ENCODE measurements at regions not wholly inside any gene's neighbourhood (a gene's known extent, or its start where the extent isn't known, plus 50 kb on each side); places are given as distances from the start of the nearest gene placed in this dataset.

DNA sequence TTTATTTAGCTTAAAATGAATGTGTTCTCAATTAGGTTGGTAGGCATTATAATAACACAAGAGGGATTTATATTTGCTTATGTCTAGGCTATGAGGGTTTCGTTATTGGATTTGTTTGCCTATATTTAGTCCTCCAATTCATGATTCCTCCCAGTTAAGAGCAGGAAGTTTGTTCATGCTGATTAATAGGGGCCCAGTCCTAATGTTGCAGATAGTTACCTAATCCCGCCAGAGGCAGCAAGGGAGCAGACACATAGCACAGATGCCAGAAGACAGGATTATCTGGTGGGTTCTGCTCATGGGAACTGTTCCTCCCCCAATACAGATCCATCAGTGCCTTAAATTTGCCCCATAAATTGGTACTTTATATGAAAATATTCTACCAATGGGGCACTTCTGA lies 100.8 kb upstream of the TLE4 start:
- TF ChIP-seq FOXK2 (IDR thresholded peaks at IDR 0.05) (no peak), BHLHE40 (IDR thresholded peaks at IDR 0.05; ENCODE audit: borderline replicate concordance) (no peak), SUZ12 (IDR thresholded peaks at IDR 0.05) (no peak), NFRKB (IDR thresholded peaks at IDR 0.05) (no peak), SP1 (IDR thresholded peaks at IDR 0.05) (no peak), ZNF384 (IDR thresholded peaks at IDR 0.05) (no peak)
